ENCODE measurements at regions not wholly inside any gene's neighbourhood (a gene's known extent, or its start where the extent isn't known, plus 50 kb on each side); places are given as distances from the start of the nearest gene placed in this dataset.

DNA sequence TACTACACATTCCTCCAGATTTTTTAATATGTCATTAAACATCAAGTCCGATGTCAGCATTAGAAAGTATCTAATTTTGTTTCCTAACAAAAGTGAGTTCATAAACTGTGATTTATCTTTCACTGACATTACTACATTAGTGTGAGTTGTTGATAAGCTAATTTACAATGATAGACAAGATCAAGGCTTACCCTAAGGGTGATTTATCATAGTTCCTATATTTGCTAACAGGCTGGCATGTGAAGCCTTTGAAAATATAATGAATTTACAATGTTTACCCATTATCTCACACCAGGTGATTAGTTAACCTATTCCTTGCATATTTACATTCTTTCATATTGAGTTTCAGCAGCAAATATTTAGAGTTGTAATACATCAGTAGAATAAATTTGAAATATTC is 1096.9 kb upstream of the NUDT12 start:
- TF ChIP-seq CTCF (IDR thresholded peaks at IDR 0.05; ENCODE audit: insufficient read depth, low read depth, low read length) (no peak), EZH2 (IDR thresholded peaks at IDR 0.05; ENCODE audit: insufficient read depth, low read length) (no peak)

All from astrocyte (in vitro differentiated cells and primary cell).